ENCODE measurements at regions not wholly inside any gene's neighbourhood (a gene's known extent, or its start where the extent isn't known, plus 50 kb on each side); places are given as distances from the start of the nearest gene placed in this dataset.

DNA sequence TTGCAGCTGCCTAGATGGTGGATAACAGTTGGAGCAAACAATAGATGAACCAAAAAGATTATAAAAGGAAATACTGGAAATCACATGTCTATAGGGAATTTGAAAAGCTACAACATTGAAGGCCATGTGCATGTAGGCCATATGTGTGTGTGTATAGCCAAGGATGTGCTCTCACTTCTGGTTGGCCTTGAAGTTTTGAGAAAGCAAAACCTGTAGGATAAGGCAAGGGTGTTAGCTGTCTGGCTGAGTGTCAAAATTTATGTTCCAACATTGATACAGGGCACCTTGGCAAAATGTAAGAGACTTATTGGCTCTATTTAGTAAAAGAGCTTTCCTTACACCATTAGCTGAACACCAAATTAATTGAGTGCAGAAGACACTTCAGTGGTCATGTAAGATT, 1723.6 kb upstream of the PCDH20 start:
- TF ChIP-seq EZH2phosphoT487 (conservative IDR thresholded peaks at IDR 0.05; ENCODE audit: low read length), result no peak
- TF ChIP-seq, protein P1, sequence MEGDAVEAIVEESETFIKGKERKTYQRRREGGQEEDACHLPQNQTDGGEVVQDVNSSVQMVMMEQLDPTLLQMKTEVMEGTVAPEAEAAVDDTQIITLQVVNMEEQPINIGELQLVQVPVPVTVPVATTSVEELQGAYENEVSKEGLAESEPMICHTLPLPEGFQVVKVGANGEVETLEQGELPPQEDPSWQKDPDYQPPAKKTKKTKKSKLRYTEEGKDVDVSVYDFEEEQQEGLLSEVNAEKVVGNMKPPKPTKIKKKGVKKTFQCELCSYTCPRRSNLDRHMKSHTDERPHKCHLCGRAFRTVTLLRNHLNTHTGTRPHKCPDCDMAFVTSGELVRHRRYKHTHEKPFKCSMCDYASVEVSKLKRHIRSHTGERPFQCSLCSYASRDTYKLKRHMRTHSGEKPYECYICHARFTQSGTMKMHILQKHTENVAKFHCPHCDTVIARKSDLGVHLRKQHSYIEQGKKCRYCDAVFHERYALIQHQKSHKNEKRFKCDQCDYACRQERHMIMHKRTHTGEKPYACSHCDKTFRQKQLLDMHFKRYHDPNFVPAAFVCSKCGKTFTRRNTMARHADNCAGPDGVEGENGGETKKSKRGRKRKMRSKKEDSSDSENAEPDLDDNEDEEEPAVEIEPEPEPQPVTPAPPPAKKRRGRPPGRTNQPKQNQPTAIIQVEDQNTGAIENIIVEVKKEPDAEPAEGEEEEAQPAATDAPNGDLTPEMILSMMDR (IDR thresholded peaks at IDR 0.05; ENCODE audit: insufficient read depth, low read length, poor library complexity, severe bottlenecking), result no peak
- no peak overlapping the region for H3K27ac ChIP-seq (ENCODE audit: low read depth, low read length)
- no peak overlapping the region for H3K4me2 ChIP-seq (ENCODE audit: low read depth, low read length, poor library complexity, severe bottlenecking)
- H3K36me3 ChIP-seq (ENCODE audit: low read length), result no peaks in the 10 kb centered on the region
- no peak overlapping the region for H3K4me3 ChIP-seq (ENCODE audit: insufficient read depth, low read length, poor library complexity, severe bottlenecking)
- H3F3A ChIP-seq (ENCODE audit: insufficient read depth), result no peaks in the 10 kb centered on the region
- no peaks in the 10 kb centered on the region for H3K9me2 ChIP-seq (replicated peaks; ENCODE audit: insufficient read depth, low read length)
- H3K79me2 ChIP-seq (ENCODE audit: insufficient read depth, low read length), result no peaks in the 10 kb centered on the region
- no peaks in the 10 kb centered on the region for H4K20me1 ChIP-seq (ENCODE audit: low read depth, low read length)
- no peak overlapping the region for H3K9ac ChIP-seq (ENCODE audit: low read length)
- H2AFZ ChIP-seq (ENCODE audit: low read depth, low read length, severe bottlenecking), result no peak overlapping the region
- no peaks in the 10 kb centered on the region for H3K9me3 ChIP-seq (ENCODE audit: insufficient read depth, low read length)
- H3K27me3 ChIP-seq (ENCODE audit: low read length), result no peaks in the 10 kb centered on the region

DNA sequence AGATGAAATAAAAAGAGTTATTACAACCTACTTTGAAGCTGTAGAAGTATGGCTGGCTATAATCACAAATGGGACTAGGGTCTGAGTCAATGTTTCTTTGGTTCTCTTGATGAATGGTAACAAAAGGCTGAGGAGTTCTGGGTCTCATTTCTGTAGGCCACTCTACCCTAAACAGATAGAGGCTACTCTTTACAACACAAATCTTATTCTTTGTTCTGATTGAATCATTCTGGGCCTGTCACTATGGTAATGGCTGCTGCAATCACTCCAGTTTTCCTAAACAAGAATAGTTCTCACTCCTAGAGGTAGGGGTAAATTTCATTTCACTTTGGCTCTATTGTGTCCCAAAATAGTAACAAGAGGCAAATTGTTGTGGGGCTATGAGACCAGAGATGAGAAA, 1714.3 kb upstream of the PCDH20 start:
- Histone ChIP-seq H3K27ac (ENCODE audit: low read depth, low read length) (no peak overlapping the region), H3K9me2 (replicated peaks; ENCODE audit: insufficient read depth, low read length) (no peaks in the 10 kb centered on the region), H3K4me2 (ENCODE audit: low read depth, low read length, poor library complexity, severe bottlenecking) (no peak overlapping the region), H3K4me3 (ENCODE audit: insufficient read depth, low read length, poor library complexity, severe bottlenecking) (no peak overlapping the region), H2AFZ (ENCODE audit: low read depth, low read length, severe bottlenecking) (no peak overlapping the region), H3F3A (ENCODE audit: insufficient read depth) (no peaks in the 10 kb centered on the region), H3K79me2 (ENCODE audit: insufficient read depth, low read length) (no peaks in the 10 kb centered on the region), H3K9ac (ENCODE audit: low read length) (no peak overlapping the region), H3K9me3 (ENCODE audit: insufficient read depth, low read length) (no peaks in the 10 kb centered on the region), H3K27me3 (ENCODE audit: low read length) (no peaks in the 10 kb centered on the region), H3K36me3 (ENCODE audit: low read length) (no peaks in the 10 kb centered on the region), H4K20me1 (ENCODE audit: low read depth, low read length) (no peaks in the 10 kb centered on the region)
- no peak for TF ChIP-seq EZH2phosphoT487 (conservative IDR thresholded peaks at IDR 0.05; ENCODE audit: low read length)

DNA sequence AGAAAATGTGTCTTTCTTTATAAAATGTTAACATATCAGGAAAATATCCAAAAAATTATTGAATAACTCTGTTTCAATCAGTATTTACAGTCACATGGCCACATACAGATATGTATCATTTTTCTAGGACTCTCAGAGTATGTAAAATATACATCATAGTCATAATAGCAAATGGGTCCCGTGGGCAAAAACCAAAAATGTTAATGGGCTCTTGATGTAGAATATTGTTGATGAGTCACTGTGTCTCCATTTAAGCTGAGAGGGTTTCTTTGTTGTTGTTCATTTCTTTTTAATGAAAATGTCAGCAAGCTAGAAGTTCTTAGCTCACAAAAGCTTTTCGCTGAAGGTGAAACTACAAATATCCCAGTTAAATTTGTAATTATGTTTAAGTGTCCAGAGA, 1713.1 kb upstream of the PCDH20 start:
- no peaks in the 10 kb centered on the region for H4K20me1 ChIP-seq (ENCODE audit: low read depth, low read length)
- no peaks in the 10 kb centered on the region for H3F3A ChIP-seq (ENCODE audit: insufficient read depth)
- H3K79me2 ChIP-seq (ENCODE audit: insufficient read depth, low read length), result no peaks in the 10 kb centered on the region
- H3K4me2 ChIP-seq (ENCODE audit: low read depth, low read length, poor library complexity, severe bottlenecking), result no peak overlapping the region
- no peaks in the 10 kb centered on the region for H3K36me3 ChIP-seq (ENCODE audit: low read length)
- H3K4me3 ChIP-seq (ENCODE audit: insufficient read depth, low read length, poor library complexity, severe bottlenecking), result no peak overlapping the region
- H3K9me3 ChIP-seq (ENCODE audit: insufficient read depth, low read length), result no peaks in the 10 kb centered on the region
- H3K27me3 ChIP-seq (ENCODE audit: low read length), result no peaks in the 10 kb centered on the region
- H3K9ac ChIP-seq (ENCODE audit: low read length), result no peak overlapping the region
- no peaks in the 10 kb centered on the region for H3K9me2 ChIP-seq (replicated peaks; ENCODE audit: insufficient read depth, low read length)
- no peak overlapping the region for H2AFZ ChIP-seq (ENCODE audit: low read depth, low read length, severe bottlenecking)
- TF ChIP-seq EZH2phosphoT487 (conservative IDR thresholded peaks at IDR 0.05; ENCODE audit: low read length), result no peak
- TF ChIP-seq, protein P1 (IDR thresholded peaks at IDR 0.05; ENCODE audit: insufficient read depth, low read length, poor library complexity, severe bottlenecking), result no peak
- no peak overlapping the region for H3K27ac ChIP-seq (ENCODE audit: low read depth, low read length)

DNA sequence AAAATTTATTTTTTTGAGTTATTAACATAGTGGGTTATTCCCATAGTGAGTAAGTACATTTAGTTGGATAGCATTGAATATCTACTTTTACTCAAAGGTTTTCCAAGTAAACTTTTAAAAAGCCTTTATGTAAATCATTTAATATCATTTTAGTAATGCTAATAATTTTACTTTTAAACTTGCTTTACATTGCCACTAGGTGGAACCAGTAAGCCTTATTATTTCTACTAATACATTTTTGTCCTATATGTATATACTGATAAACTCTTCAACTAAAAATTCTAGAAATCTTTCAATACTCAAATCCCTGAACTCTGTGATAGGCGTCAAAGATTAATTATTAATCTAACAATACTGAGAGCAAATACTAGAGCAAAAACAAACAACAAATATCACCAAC, 1709.2 kb upstream of the PCDH20 start:
- Histone ChIP-seq H3F3A (ENCODE audit: insufficient read depth) (no peaks in the 10 kb centered on the region), H3K9me3 (ENCODE audit: insufficient read depth, low read length) (no peaks in the 10 kb centered on the region), H3K4me2 (ENCODE audit: low read depth, low read length, poor library complexity, severe bottlenecking) (no peak overlapping the region), H4K20me1 (ENCODE audit: low read depth, low read length) (no peaks in the 10 kb centered on the region), H3K27me3 (ENCODE audit: low read length) (no peaks in the 10 kb centered on the region), H3K9me2 (replicated peaks; ENCODE audit: insufficient read depth, low read length) (no peaks in the 10 kb centered on the region), H3K36me3 (ENCODE audit: low read length) (no peaks in the 10 kb centered on the region), H3K4me3 (ENCODE audit: insufficient read depth, low read length, poor library complexity, severe bottlenecking) (no peak overlapping the region), H3K9ac (ENCODE audit: low read length) (no peak overlapping the region), H2AFZ (ENCODE audit: low read depth, low read length, severe bottlenecking) (no peak overlapping the region), H3K79me2 (ENCODE audit: insufficient read depth, low read length) (no peaks in the 10 kb centered on the region), H3K27ac (ENCODE audit: low read depth, low read length) (no peak overlapping the region)
- TF ChIP-seq, protein P1 (IDR thresholded peaks at IDR 0.05; ENCODE audit: insufficient read depth, low read length, poor library complexity, severe bottlenecking), result no peak
- TF ChIP-seq EZH2phosphoT487 (conservative IDR thresholded peaks at IDR 0.05; ENCODE audit: low read length), result no peak

Data from SU-DHL-6 (cell line).